GM10248 (cell line): ENCODE measurements at regions not wholly inside any gene's neighbourhood (a gene's known extent, or its start where the extent isn't known, plus 50 kb on each side); places are given as distances from the start of the nearest gene placed in this dataset.

Source experiments
- CTCF ChIA-PET: fragments of 300-600 bp; sonication (Branson Sonifier 250); formaldehyde crosslinking; extraction: SDS; loops from one replicate; lab custom pipeline; 2021; ENCODE audit warnings: antibody characterized with exemption; lab: Yijun Ruan, JAX
- POLR2A ChIA-PET: fragments of 350-650 bp; sonication (Branson Sonifier 250); formaldehyde crosslinking; extraction: SDS; loops from one replicate; lab custom pipeline; 2020; ENCODE audit warnings: antibody characterized with exemption; lab: Yijun Ruan, JAX
- DNase-seq: peaks from one replicate; pipeline ENCODE4 v3.0.0; 2012; ENCODE audit errors: extremely low spot score
- TF ChIP-seq, protein P1 (sequence below): IDR thresholded peaks from 2 replicates; pipeline ENCODE4 v1.5.1; 2012; ENCODE audit warnings: mild to moderate bottlenecking, low read depth; ENCODE audit errors: extremely low read depth, missing control alignments, control extremely low read depth

DNA sequence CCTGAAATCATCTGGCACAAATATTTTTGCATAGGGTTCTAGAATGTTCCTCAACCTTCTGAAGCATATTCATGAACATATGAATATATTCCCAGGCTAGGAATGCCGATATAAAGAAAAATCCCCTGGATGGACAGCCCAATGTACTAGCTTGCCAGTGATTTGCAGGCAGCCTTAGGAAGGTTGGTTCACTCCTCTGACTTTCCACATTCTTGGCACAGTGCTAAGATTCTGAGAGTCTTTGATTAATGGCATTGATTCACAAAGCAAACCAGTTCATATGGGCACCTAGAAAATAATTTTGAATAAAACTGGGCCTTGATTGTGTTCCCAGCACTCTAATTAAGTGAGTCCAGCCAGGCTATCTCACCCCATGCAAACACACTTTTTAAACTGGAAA, 56.9 kb upstream of the ENPP4 start:
- ChIA-PET POLR2A (no interaction called here), CTCF (no interaction called here)
- no peak for DNase-seq
- TF ChIP-seq, protein P1, sequence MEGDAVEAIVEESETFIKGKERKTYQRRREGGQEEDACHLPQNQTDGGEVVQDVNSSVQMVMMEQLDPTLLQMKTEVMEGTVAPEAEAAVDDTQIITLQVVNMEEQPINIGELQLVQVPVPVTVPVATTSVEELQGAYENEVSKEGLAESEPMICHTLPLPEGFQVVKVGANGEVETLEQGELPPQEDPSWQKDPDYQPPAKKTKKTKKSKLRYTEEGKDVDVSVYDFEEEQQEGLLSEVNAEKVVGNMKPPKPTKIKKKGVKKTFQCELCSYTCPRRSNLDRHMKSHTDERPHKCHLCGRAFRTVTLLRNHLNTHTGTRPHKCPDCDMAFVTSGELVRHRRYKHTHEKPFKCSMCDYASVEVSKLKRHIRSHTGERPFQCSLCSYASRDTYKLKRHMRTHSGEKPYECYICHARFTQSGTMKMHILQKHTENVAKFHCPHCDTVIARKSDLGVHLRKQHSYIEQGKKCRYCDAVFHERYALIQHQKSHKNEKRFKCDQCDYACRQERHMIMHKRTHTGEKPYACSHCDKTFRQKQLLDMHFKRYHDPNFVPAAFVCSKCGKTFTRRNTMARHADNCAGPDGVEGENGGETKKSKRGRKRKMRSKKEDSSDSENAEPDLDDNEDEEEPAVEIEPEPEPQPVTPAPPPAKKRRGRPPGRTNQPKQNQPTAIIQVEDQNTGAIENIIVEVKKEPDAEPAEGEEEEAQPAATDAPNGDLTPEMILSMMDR: no peak

DNA sequence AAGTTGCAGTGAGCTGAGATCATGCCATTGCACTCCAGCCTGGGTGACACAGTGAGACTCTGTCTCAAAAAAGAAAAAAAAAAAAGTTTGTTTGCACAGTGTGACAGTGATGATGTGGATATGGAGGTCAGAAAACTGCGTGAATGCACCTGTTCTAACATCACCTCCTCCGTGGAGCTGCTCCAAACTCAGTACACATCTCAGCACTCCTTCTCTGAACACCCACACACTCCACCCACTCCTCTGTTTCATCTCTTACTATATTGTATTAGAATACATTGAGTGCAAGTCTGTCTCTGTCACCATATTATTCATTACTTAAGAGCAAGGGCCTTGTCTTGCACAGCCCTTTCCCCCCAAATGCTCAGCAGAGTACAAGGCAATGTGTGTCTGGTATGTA, 51.5 kb upstream of the ENPP4 start:
- no peak for DNase-seq
- ChIA-PET CTCF (interaction anchor here (1.6 kb wide), 1 partner anchor 332 kb away, joined by 5 read pairs; no protein-coding TSS in a partner anchor), POLR2A (no interaction called here)
- TF ChIP-seq, protein P1: no peak

DNA sequence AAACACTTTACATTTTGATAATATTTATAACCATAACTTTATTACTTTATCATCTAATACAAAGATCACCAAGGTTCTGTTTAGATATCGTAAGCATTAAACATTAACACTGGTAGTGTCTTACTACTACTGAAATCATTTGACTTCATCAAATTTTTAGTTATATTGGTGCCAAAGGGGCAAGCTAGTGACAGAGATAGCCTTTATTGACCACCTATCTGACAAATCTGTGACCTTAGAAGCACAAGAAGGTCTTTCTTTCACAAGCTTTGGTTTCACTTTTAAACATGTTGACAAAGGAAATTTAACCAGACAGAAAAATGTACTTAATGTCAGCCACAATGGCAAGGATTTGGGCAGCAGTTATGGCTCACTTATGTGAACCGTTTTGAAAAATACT, 50.7 kb upstream of the ENPP4 start:
- ChIA-PET CTCF (interaction anchor here (0.8 to 3.6 kb wide), 5 partner anchors 9 to 331 kb away, joined by 3 to 18 read pairs (median 5); no protein-coding TSS in a partner anchor), POLR2A (no interaction called here)
- TF ChIP-seq, protein P1: no peak

More for the DNA sequence above, 50.7 kb upstream of the ENPP4 start:
- DNase-seq: no peak
